CD14-positive monocyte (primary cell): ENCODE measurements at regions not wholly inside any gene's neighbourhood (a gene's known extent, or its start where the extent isn't known, plus 50 kb on each side); places are given as distances from the start of the nearest gene placed in this dataset.

Experiments
- DNase-seq, 3 donors: peaks; one replicate each; pipeline ENCODE4 v3.0.0-alpha.2; 2011 to 2022
- H2AFZ ChIP-seq: 2 replicates; pipeline ENCODE4 v1.6.0; 2012; ENCODE audit warnings: mild to moderate bottlenecking, low read depth, low read length, inconsistent platforms; ENCODE audit not compliant: insufficient read depth, poor library complexity, severe bottlenecking
- H3K27ac ChIP-seq, 2 donors: 1 replicate in 1 of 2; 2 replicates in 1 of 2; pipeline ENCODE4 v1.5.1; 2012 to 2013; ENCODE audit warnings: low read length in 2 of 2, control low read depth in 1 of 2, inconsistent platforms in 1 of 2, low read depth in 1 of 2, mild to moderate bottlenecking in 1 of 2
- H3K27me3 ChIP-seq, 2 donors: one replicate each; pipeline versions ENCODE4 v1.6.0 to v1.6.1; 2011 to 2013; ENCODE audit warnings: low read length in 2 of 2; ENCODE audit not compliant: control insufficient read depth in 2 of 2, insufficient read depth in 2 of 2
- H3K36me3 ChIP-seq, 2 donors: replicated peaks in 1 of 2; 1 replicate in 1 of 2; 2 replicates in 1 of 2; pipeline versions ENCODE4 v1.5.1 to v1.6.1; 2012 to 2013; ENCODE audit warnings: low read length in 2 of 2, control low read depth in 1 of 2, inconsistent platforms in 1 of 2, mild to moderate bottlenecking in 1 of 2; ENCODE audit not compliant: insufficient read depth in 2 of 2, control insufficient read depth in 1 of 2
- H3K4me1 ChIP-seq, 2 donors: 1 replicate in 1 of 2; 2 replicates in 1 of 2; pipeline versions ENCODE4 v1.5.1 to v1.6.1; 2012 to 2013; ENCODE audit warnings: low read length in 2 of 2, control low read depth in 1 of 2, inconsistent platforms in 1 of 2, mild to moderate bottlenecking in 1 of 2, moderate library complexity in 1 of 2; ENCODE audit not compliant: insufficient read depth in 2 of 2, control insufficient read depth in 1 of 2
- H3K4me2 ChIP-seq: replicated peaks from 2 replicates; pipeline ENCODE3; 2012; ENCODE audit warnings: low read length, moderate library complexity, mild to moderate bottlenecking; ENCODE audit not compliant: poor library complexity, severe bottlenecking; ENCODE audit errors: extremely low read depth
- H3K4me3 ChIP-seq, 3 experiments: fragments of 200-600 bp in 1 of 3; sonication (generic) in 1 of 3; replicated peaks in 1 of 3; 1 replicate in 2 of 3; 2 replicates in 1 of 3; pipeline ENCODE4 v1.5.1; 2011 to 2013; ENCODE audit warnings: low read length in 3 of 3, mild to moderate bottlenecking in 3 of 3, control low read depth in 2 of 3, low read depth in 2 of 3, inconsistent platforms in 1 of 3, moderate library complexity in 1 of 3
- H3K79me2 ChIP-seq: 2 replicates; pipeline ENCODE4 v1.6.0; 2012; ENCODE audit warnings: mild to moderate bottlenecking, control low read depth, inconsistent platforms, low read length, moderate library complexity; ENCODE audit not compliant: insufficient read depth
- H3K9ac ChIP-seq: 2 replicates; pipeline ENCODE4 v1.6.0; 2017; ENCODE audit warnings: low read length, mild to moderate bottlenecking; ENCODE audit not compliant: insufficient read depth, poor library complexity, severe bottlenecking
- H3K9me3 ChIP-seq, 2 donors: replicated peaks in 1 of 2; 1 replicate in 1 of 2; 2 replicates in 1 of 2; pipeline versions ENCODE4 v1.5.1 to v1.6.1; 2012 to 2013; ENCODE audit warnings: low read length in 2 of 2, control low read depth in 1 of 2; ENCODE audit not compliant: control insufficient read depth in 1 of 2, insufficient read depth in 1 of 2
- H4K20me1 ChIP-seq: 2 replicates; pipeline ENCODE4 v1.6.0; 2012; ENCODE audit warnings: mild to moderate bottlenecking, low read length, control low read depth, moderate library complexity; ENCODE audit not compliant: insufficient read depth
- H3K27ac Mint-ChIP-seq, 7 donors: one replicate each; pipeline ENCODE4 v1.8.0; 2020; ENCODE audit warnings: mild to moderate bottlenecking in 7 of 7, mixed read lengths in 7 of 7, moderate library complexity in 6 of 7, inconsistent platforms in 2 of 7
- H3K27me3 Mint-ChIP-seq, 3 donors: one replicate each; pipeline ENCODE4 v1.8.0; 2021 to 2022; ENCODE audit warnings: low read depth in 3 of 3, mild to moderate bottlenecking in 3 of 3, mixed read lengths in 3 of 3, moderate library complexity in 3 of 3, inconsistent platforms in 1 of 3
- H3K36me3 Mint-ChIP-seq, 2 donors: one replicate each; pipeline ENCODE4 v1.8.0; 2020; ENCODE audit warnings: mixed read lengths in 2 of 2, inconsistent platforms in 1 of 2, mild to moderate bottlenecking in 1 of 2
- H3K4me1 Mint-ChIP-seq: one replicate; pipeline ENCODE4 v1.8.0; 2020; ENCODE audit warnings: mild to moderate bottlenecking, mixed read lengths
- H3K4me3 Mint-ChIP-seq, 2 donors: one replicate each; pipeline ENCODE4 v1.8.0; 2020; ENCODE audit warnings: mild to moderate bottlenecking in 2 of 2, mixed read lengths in 2 of 2, moderate library complexity in 1 of 2
- H3K9me3 Mint-ChIP-seq, 7 donors: one replicate each; pipeline ENCODE4 v1.8.0; 2020 to 2022; ENCODE audit warnings: mixed read lengths in 7 of 7, mild to moderate bottlenecking in 6 of 7, moderate library complexity in 6 of 7, inconsistent platforms in 2 of 7
- WGBS: methylation state at CpG from one replicate; pipeline ENCODE4 v1.1.5; 2013; ENCODE audit warnings: missing lambda C conversion rate; ENCODE audit not compliant: insufficient coverage; 5-methylcytosine and 5-hydroxymethylcytosine counted together
- intact Hi-C, 2 donors: fragments of 100-400 bp; cut with micrococcal nuclease; formaldehyde crosslinking; loops; one replicate each; pipeline versions ENCODE4 v1.15.0 to v1.15.1; 2023
- TF ChIP-seq, protein P1 (sequence below): fragments of 200-600 bp; IDR thresholded peaks from one replicate; pipeline ENCODE4 v1.8.0; 2022; ENCODE audit warnings: antibody characterized with exemption, mild to moderate bottlenecking

DNA sequence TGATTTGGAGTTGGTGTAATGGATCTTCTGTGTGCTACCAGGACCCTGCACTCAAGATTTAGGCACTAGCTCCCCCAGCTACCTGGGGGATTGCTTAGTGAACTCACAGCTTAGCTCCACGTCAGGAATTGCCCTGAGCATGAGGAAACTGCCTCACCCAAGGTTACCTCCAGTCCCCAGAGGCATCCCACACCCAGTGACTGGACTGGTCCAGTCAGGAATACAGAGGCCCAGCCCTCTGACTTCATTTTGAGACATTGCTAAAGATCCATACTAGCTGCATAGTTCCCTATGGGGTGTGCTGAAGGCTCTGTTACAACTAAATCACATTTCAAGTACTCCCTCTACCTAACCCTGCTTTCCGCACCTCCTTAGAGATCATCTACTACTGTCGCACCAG is 364.7 kb downstream of the EFNA5 start:
- no peak for DNase-seq
- TF ChIP-seq, protein P1, sequence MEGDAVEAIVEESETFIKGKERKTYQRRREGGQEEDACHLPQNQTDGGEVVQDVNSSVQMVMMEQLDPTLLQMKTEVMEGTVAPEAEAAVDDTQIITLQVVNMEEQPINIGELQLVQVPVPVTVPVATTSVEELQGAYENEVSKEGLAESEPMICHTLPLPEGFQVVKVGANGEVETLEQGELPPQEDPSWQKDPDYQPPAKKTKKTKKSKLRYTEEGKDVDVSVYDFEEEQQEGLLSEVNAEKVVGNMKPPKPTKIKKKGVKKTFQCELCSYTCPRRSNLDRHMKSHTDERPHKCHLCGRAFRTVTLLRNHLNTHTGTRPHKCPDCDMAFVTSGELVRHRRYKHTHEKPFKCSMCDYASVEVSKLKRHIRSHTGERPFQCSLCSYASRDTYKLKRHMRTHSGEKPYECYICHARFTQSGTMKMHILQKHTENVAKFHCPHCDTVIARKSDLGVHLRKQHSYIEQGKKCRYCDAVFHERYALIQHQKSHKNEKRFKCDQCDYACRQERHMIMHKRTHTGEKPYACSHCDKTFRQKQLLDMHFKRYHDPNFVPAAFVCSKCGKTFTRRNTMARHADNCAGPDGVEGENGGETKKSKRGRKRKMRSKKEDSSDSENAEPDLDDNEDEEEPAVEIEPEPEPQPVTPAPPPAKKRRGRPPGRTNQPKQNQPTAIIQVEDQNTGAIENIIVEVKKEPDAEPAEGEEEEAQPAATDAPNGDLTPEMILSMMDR: no peak
- Histone ChIP-seq H3K9ac (no peak overlapping the region), H3K79me2 (no peaks in the 10 kb centered on the region), H3K36me3 (no peaks in the 10 kb centered on the region), H3K4me2 (no peak overlapping the region), H3K4me1 (no peaks in the 10 kb centered on the region), H3K9me3 (no peaks in the 10 kb centered on the region), H3K4me3 (no peak overlapping the region), H4K20me1 (no peaks in the 10 kb centered on the region), H3K27me3 (no peaks in the 10 kb centered on the region), H2AFZ (no peak overlapping the region), H3K27ac (no peak overlapping the region)
- no peak overlapping the region for H3K27ac Mint-ChIP-seq
- H3K4me3 Mint-ChIP-seq: no peak overlapping the region
- intact Hi-C loops: loop anchor here in 1 of 2 donors (10.0 kb wide), 1 partner anchor 79 kb away; no protein-coding TSS in a partner anchor
- 60% methylated on average over 1 of the region's 3 CpGs for WGBS
- peaks cover 0 to 4% (median 0%) of the 10 kb centered on the region in 7 donors for H3K9me3 Mint-ChIP-seq
- no peaks in the 10 kb centered on the region for H3K4me1 Mint-ChIP-seq
- H3K27me3 Mint-ChIP-seq: peaks cover 0 to 3% (median 2%) of the 10 kb centered on the region in 3 donors
- no peaks in the 10 kb centered on the region for H3K36me3 Mint-ChIP-seq

DNA sequence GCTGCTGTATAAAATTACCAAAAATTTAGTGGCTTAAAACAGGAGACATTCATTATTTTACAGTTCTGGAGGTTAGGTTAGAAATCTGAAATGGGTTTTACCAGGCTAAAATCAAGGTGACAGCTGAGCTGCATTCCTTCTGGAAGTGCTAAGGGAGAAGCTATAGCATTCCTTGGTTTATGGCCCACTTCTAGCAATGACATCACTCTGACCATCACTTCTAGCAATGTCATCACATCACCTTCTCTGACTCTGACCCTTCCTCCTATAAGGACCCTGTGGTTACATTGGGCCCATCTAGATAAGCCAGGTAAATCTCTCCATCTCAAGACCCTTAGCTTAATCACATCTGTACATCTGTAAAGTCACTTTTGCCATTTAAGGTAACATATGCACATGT is 366.1 kb downstream of the EFNA5 start:
- intact Hi-C loops: loop anchor here in 1 of 2 donors (10.0 kb wide), 1 partner anchor 80 kb away; no protein-coding TSS in a partner anchor
- Histone ChIP-seq H3K79me2 (no peaks in the 10 kb centered on the region), H3K9ac (no peak overlapping the region), H3K4me3 (no peak overlapping the region), H4K20me1 (no peaks in the 10 kb centered on the region), H3K4me1 (no peaks in the 10 kb centered on the region), H3K4me2 (no peak overlapping the region), H3K9me3 (no peaks in the 10 kb centered on the region), H3K36me3 (no peaks in the 10 kb centered on the region), H3K27me3 (peaks cover 0 to 2% of the 10 kb centered on the region in 2 donors), H3K27ac (no peak overlapping the region), H2AFZ (no peak overlapping the region)
- peak overlapping the region in 1 of 7 donors; percentile 23 for H3K27ac Mint-ChIP-seq
- H3K36me3 Mint-ChIP-seq: no peaks in the 10 kb centered on the region
- TF ChIP-seq, protein P1: no peak
- no peak overlapping the region for H3K4me3 Mint-ChIP-seq
- no peaks in the 10 kb centered on the region for H3K4me1 Mint-ChIP-seq
- H3K27me3 Mint-ChIP-seq: peaks cover 3 to 4% (median 4%) of the 10 kb centered on the region in 3 donors
- H3K9me3 Mint-ChIP-seq: peaks cover 0 to 4% (median 0%) of the 10 kb centered on the region in 7 donors
- no peak for DNase-seq
